Ascending aorta (tissue), 2 donors: ENCODE measurements at regions not wholly inside any gene's neighbourhood (a gene's known extent, or its start where the extent isn't known, plus 50 kb on each side); places are given as distances from the start of the nearest gene placed in this dataset.

Experiments used
- DNase-seq, 2 donors: peaks; one replicate each; pipeline ENCODE4 v3.0.0-alpha.2; 2019; ENCODE audit warnings: low spot score in 2 of 2
- H3K27ac ChIP-seq, 2 donors: fragments of 200-600 bp; sonication (generic); one replicate each; pipeline ENCODE4 v1.5.1; 2016 to 2017; ENCODE audit warnings: mild to moderate bottlenecking in 1 of 2
- H3K27me3 ChIP-seq: fragments of 200-600 bp; sonication (generic); one replicate; pipeline ENCODE4 v1.5.1; 2017
- H3K36me3 ChIP-seq, 2 donors: fragments of 200-600 bp; sonication (generic); one replicate each; pipeline ENCODE4 v1.5.1; 2016
- H3K4me1 ChIP-seq, 2 donors: fragments of 200-600 bp; sonication (generic); one replicate each; pipeline ENCODE4 v1.5.1; 2016 to 2017; ENCODE audit warnings: mild to moderate bottlenecking in 1 of 2
- H3K4me3 ChIP-seq, 2 donors: fragments of 200-600 bp; sonication (generic); one replicate each; pipeline ENCODE4 v1.5.1; 2016 to 2017; ENCODE audit warnings: mild to moderate bottlenecking in 1 of 2
- H3K9me3 ChIP-seq, 2 donors: fragments of 200-600 bp; sonication (generic); one replicate each; pipeline ENCODE4 v1.5.1; 2016
- intact Hi-C: fragments of 100-400 bp; cut with DNase I; formaldehyde crosslinking; loops from one replicate; pipeline ENCODE4 v1.15.1; 2023
- TF ChIP-seq, protein P1 (sequence below), 3 experiments: fragments of 200-600 bp in 2 of 3; fragments of 450-650 bp in 1 of 3; sonication (generic) in 2 of 3; IDR thresholded peaks; one replicate each; pipeline ENCODE4 v1.5.1; 2016 to 2019; ENCODE audit warnings: antibody characterized with exemption in 3 of 3, mild to moderate bottlenecking in 1 of 3, moderate library complexity in 1 of 3

GRCh38 chr12:132427174-132427768 lies 62.7 kb upstream of the FBRSL1 start:
- DNase-seq = no peak
- H3K9me3 ChIP-seq = no peaks in the 10 kb centered on the region
- H3K4me3 ChIP-seq = no peak overlapping the region
- intact Hi-C loops = no loop called here
- no peaks in the 10 kb centered on the region for H3K36me3 ChIP-seq
- no peaks in the 10 kb centered on the region for H3K4me1 ChIP-seq
- no peak overlapping the region for H3K27ac ChIP-seq
- TF ChIP-seq, protein P1, sequence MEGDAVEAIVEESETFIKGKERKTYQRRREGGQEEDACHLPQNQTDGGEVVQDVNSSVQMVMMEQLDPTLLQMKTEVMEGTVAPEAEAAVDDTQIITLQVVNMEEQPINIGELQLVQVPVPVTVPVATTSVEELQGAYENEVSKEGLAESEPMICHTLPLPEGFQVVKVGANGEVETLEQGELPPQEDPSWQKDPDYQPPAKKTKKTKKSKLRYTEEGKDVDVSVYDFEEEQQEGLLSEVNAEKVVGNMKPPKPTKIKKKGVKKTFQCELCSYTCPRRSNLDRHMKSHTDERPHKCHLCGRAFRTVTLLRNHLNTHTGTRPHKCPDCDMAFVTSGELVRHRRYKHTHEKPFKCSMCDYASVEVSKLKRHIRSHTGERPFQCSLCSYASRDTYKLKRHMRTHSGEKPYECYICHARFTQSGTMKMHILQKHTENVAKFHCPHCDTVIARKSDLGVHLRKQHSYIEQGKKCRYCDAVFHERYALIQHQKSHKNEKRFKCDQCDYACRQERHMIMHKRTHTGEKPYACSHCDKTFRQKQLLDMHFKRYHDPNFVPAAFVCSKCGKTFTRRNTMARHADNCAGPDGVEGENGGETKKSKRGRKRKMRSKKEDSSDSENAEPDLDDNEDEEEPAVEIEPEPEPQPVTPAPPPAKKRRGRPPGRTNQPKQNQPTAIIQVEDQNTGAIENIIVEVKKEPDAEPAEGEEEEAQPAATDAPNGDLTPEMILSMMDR (IDR thresholded peaks at IDR 0.05) = no peak
- H3K27me3 ChIP-seq = no peaks in the 10 kb centered on the region

GRCh38 chr12:132426349-132427173 lies 63.4 kb upstream of the FBRSL1 start:
- intact Hi-C loops = no loop called here
- no peak for DNase-seq
- no peaks in the 10 kb centered on the region for H3K27me3 ChIP-seq
- no peaks in the 10 kb centered on the region for H3K9me3 ChIP-seq
- TF ChIP-seq, protein P1 (IDR thresholded peaks at IDR 0.05) = no peak
- H3K4me3 ChIP-seq = no peak overlapping the region
- no peaks in the 10 kb centered on the region for H3K36me3 ChIP-seq
- no peak overlapping the region for H3K27ac ChIP-seq
- no peaks in the 10 kb centered on the region for H3K4me1 ChIP-seq

DNA sequence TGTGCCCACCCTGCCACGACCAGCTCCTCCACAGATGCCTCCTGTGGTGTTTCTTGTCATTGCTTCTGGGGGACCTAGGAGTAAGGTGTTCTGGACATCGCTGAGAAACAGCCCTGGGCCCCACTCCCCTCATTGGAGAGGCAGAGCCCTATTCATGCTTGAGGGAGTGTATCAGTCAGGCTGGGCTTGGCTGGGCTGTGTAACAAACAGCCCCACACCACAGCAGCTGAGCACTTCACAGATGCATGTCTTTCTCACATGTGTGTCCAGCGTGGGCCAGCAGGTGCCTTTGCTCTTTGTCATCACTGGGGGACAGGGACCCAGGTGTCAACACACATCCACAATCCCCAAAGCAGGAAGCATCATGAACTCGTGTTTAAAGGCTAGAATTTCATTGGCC lies 65.1 kb upstream of the FBRSL1 start:
- Histone ChIP-seq H3K27ac (no peak overlapping the region), H3K9me3 (no peaks in the 10 kb centered on the region), H3K4me3 (no peak overlapping the region), H3K36me3 (no peaks in the 10 kb centered on the region), H3K4me1 (no peaks in the 10 kb centered on the region), H3K27me3 (no peaks in the 10 kb centered on the region)
- TF ChIP-seq, protein P1 (IDR thresholded peaks at IDR 0.05) = no peak
- intact Hi-C loops = no loop called here
- DNase-seq = no peak

- intact Hi-C loops = no loop called here
- Histone ChIP-seq H3K27ac (no peak overlapping the region), H3K4me3 (no peak overlapping the region), H3K4me1 (no peaks in the 10 kb centered on the region), H3K9me3 (no peaks in the 10 kb centered on the region), H3K27me3 (no peaks in the 10 kb centered on the region), H3K36me3 (no peaks in the 10 kb centered on the region)
- no peak for DNase-seq
- TF ChIP-seq, protein P1 (IDR thresholded peaks at IDR 0.05) = no peak
Measured at GRCh38 chr12:132423820-132424645, 65.9 kb upstream of the FBRSL1 start.

GRCh38 chr12:132423251-132423819 lies 66.6 kb upstream of the FBRSL1 start:
- intact Hi-C loops = no loop called here
- no peaks in the 10 kb centered on the region for H3K27me3 ChIP-seq
- TF ChIP-seq, protein P1 (IDR thresholded peaks at IDR 0.05) = no peak

More at GRCh38 chr12:132423251-132423819, 66.6 kb upstream of the FBRSL1 start:
- H3K27ac ChIP-seq = no peak overlapping the region
- no peak for DNase-seq
- no peaks in the 10 kb centered on the region for H3K36me3 ChIP-seq
- no peaks in the 10 kb centered on the region for H3K4me1 ChIP-seq
- H3K4me3 ChIP-seq = no peak overlapping the region
- H3K9me3 ChIP-seq = no peaks in the 10 kb centered on the region
